ENCODE measurements at regions not wholly inside any gene's neighbourhood (a gene's known extent, or its start where the extent isn't known, plus 50 kb on each side); places are given as distances from the start of the nearest gene placed in this dataset.
"Not testable (repeated sequence)": the region's sequence is repeated elsewhere in the genome, so short reads cannot be mapped to it uniquely, and the experiment has no call there.

DNA sequence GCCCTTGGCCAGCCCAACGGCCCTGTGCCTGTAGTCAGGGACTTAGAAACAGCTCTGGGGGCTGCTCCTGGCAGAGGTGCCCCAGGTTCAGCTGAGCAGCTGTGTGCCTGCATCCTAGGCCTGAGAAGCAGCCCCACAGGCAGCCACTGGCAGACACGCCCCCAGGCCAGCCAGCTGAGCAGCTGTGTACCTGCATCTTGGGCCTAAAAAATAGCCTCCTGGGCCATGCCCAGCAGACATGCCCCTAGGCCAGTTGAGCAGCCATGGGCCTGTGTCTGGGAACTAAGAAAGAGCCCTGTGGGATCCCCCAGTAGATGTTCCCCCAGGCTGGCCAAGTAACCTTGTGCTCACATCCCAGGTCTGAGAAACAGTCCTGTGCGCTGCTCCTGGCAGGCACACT is 64.0 kb downstream of the TBR1 start:
- no peak for DNase-seq (ENCODE audit: low read depth)

DNA sequence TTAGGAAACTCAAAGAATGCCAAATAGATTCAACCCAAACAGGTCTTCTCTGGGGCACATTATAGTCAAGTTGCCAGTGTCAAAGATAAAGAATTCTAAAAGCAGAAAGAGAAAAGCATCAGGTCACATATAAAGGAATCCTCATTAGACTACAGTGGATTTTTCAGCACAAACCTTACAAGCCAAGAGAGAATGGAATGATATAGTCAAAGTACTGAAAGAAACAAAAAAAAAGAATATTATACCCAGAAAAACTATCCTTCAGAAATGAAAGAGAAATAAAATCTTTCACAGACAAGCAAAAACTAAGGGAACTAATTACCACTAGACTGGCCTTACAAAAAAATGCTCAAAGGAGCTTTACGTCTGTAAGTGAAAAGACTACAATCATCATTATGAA is 65.5 kb downstream of the TBR1 start:
- DNase-seq (ENCODE audit: low read depth): no peak

DNA sequence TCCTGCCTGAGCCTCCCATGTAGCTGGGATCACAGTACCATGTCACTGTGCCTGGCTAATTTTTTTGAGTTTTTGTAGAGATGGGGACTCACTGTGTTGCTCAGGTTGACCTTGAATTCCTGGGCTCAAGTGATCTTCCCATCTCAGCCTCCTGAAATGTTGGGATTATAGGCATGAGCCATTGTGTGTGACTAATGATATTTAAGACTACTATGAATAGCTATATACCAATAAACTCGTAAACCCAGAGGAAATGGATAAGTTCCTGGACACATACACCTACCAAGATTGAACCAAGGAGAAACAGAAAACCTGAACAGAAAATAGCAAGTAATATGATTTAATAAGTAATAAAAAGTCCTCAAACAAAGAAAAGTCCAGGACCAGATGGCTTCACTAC is 68.0 kb downstream of the TBR1 start:
- no peak for DNase-seq (ENCODE audit: low read depth)

DNA sequence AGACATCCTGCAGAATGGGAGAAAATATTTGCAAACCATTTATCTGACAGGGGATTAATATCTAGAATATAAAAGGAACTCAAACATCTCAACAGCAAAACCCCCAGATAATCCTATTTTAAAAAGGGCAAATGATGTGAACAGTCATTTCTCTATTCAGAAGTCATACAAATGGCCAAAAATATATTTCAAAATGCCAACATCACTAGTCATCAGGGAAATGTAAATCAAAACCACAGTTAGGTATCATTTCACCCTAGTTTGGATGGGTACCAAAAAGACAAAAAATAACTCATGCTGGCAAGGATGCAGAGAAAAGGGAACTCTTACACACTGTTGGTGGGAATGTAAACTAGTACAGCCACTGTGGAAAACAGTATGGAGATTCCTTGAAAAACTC is 70.0 kb downstream of the TBR1 start:
- DNase-seq (ENCODE audit: low read depth): peak; percentile 41

DNA sequence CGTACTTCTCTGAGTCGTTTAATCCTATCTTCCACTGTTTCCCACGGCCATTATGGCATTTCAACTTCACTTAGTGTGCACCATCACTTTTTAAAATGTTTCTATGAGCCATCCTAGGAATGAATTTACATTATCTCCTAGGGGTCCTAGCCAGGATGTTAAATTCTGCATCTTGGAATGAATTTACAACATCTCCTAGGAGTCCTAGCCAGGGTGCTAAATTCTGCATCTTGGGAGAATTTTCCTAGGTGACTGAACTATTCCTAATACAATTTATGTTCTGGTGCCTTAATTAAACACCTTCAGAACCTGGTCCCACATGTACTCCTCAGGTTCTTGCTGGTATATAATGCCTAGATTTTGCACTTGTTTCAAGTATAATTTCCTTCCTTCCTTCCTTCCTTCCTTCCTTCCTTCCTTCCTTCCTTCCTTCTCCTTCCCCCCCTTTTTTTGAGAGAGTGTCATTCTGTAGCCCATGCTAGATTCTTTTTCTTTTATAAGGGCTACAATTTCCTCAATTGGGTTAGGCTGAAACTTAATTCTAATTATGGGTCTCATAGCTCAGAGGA is 72.1 kb downstream of the TBR1 start:
- no peak for DNase-seq (ENCODE audit: low read depth)

DNA sequence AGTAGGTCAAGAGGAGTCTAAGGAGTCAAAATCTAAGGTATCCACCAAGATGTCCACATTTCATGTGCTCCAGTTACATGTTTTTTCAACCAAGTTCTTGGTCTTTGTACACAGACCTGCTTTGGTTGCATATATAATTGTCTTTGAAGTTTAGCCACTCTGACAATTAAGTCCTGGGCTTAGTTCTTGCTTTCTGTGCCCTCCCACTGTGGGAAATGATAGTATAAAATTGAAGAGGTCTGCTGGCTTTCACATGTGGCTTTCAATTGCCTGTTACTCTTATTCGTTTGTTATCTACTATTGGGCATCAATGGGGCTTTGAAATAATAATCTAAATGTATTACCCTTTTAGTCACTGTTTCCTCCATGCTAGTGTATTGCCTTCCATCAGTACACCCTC is 72.8 kb downstream of the TBR1 start:
- no peak for DNase-seq (ENCODE audit: low read depth)

DNA sequence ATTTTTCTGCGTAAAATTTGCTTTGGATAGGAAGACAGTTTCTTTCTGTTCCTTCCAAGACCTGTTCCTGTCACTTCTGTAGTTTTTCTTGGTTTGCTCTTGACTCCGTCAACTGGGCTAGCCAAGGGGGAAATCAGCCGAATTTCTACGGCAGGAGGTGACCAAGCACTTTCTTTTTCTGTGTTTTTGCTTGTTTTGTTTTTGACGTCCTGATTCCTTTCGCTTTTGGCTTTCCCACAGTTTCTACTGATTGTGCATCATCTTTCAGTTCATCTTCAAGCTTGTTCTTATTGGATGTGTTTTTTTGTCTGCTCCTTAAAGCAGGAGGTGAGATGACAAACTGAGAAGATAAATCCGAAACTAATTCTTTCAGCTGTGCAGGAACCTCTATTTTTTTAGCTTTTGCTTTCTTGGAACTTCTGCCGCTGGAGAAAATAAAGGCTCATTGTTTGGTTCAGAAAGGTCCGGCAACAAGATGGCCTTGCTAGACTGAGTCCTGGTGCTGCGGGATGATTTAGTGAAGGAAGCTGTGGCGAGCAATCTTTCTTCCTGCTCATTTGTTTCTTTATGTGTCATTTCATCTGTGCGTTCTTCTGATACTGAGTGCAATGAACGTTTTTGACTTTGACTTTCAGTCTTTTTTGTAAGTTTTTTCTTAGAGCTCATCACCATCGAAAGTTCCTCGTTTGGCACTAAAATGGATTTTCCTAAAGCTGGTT is 85.0 kb downstream of the TBR1 start:
- peak; percentile 3 for DNase-seq (ENCODE audit: low read depth)

DNA sequence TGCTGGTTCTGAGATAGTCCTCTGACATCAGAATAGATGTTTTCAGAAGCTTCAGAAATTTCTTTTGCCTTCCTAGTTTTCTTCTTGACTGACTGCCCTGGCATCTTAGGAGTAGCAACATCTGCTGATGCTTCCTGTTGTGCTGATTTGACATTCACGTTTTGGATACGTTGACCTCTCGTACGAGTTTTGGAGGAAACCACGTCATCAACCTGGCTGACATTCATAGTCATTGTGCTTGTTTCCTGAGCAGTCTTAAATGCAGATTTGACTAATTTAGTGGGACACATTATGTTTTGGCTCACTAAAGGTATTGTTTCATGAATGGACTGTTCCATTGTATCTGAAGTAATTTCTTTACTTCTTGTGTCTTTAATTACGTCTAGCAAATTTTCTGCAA is 86.2 kb downstream of the TBR1 start:
- DNase-seq (ENCODE audit: low read depth): not testable (repeated sequence)

DNA sequence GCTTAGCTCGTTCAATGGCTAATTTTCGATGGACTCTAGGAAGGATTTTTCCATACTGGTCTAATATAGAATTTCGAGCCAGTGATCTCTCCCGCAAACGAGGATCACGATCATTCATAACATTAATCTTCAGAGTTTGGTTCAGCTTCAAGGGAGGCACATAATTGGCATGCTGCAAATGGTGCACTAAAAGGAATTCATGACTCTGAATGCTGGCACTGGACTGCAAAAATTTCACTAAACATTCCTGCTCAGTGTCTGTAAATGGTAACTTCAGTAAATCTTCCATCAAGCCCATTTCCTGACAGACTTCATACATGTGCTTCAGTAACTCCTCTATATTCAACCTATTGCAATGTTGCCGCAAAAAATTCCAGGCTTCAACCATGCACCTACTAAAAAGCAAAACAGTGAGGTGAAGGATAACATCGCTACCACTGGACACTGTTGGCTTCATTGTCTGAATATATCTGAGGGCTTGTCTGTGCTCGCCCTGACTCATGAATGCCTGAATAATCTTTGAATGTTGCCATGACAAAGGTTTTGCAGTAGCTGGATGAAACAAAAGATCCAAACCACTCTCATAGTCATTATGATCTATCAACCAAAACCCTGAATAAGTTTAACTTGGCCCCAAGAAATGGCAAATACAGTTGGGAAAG is 88.7 kb downstream of the TBR1 start:
- not testable (repeated sequence) for DNase-seq (ENCODE audit: low read depth)

DNA sequence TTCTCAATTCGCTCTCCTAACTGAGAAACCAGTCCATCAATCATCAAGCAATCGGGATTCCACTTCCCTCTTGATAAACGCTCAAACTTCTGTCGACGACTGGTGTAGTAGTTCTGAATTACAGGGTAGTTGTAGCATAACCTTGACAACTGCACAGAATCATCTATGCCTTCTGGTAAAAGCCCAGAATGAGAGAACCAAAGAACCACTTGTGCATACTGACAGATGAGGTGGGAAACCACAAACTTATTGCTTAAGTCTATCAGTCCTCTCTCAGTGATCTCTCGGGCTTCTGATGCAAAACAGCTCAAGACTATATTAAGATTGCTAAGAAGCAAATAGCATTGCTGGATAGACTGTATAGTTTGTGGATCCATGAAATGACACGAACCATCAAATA is 89.4 kb downstream of the TBR1 start:
- DNase-seq (ENCODE audit: low read depth): not testable (repeated sequence)

DNA sequence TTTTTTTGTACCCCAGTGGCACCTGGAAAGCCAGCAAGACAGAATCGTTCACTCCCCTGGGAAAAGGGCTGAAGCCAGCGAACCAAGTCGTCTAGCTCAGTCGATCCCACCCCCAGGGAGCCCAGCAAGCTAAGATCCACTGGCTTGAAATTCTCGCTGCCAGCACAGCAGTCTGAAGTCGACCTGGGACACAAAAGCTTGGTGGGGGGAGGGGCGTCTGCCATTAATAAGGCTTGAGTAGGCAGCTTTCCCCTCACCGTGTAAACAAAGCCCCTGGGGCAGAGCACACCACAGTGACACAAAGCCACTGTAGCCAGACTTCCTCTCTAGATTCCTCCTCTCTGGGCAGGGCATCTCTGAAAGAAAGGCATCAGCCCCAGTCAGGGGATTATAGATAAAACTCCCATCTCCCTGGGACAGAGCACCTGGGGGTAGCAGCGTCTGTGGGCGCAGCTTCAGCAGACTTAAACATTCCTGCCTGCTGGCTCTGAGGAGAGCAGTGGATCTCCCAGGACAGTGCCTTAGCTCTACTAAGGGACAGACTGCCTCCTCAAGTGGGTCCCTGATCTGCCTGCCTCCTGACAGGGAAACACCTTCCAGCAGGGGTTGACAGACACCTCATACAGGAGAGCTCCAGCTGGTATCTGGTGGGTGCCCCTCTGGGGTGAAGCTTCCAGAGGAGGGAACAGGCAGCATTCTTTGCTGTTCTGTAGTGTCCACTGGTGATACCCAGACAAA is 97.4 kb downstream of the TBR1 start:
- not testable (repeated sequence) for DNase-seq (ENCODE audit: low read depth)

DNA sequence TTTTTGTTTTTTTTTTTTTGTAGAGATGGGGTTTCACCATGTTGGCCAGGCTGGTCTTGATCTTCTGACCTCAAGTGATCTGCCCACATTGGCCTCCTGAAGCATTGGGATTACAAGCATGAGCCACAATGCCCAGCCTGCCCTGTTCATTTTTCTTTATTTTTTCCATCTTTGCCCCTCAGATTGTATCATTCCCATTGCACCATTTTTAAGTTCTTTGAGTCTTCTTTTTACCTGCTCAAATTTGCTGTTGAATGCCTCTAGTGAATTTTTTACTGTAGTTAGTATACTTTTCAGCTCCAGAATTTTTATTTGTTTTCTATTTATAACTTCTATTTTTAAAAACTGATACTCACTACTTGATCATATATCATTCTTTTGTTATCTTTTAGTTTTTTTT is 101.4 kb upstream of the SLC4A10 start:
- no peak for DNase-seq (ENCODE audit: low read depth)

DNA sequence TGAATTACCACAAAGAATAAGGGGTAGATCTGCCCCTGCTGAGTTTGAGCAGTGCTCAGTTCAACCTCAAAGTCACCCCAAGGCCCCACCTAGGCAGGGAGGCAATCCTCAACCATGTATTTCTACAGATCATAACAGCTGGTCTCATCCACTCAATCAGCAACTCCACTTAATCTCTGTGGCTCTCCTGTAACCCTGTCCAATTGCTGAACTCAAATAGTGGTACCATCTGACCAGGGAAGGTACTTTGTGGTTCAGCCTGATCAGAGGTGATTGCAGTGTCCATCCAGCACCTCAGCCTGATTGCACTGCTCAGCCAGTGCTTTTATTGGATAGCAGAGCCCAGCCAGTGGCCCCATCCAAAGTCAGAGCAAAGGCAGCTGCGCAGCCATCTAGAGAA is 91.0 kb upstream of the SLC4A10 start:
- no peak for DNase-seq (ENCODE audit: low read depth)

DNA sequence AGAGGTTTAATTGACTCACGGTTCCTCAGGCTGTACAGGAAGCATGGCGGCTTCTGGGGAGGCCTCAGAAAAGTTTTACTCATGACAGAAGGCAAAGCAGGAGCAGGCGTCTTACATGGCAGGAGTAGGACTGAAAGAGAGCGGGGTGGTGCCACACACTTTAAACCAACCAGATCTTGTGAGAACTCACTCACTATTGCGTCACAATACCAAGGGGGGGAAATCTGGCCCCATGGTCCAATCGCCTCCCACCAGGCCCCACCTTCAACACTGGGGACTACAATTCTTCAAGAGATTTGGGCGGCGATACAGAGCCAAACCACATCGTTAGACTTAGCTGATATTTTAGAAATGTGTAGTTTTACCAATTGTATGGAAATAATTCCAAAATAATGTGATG is 77.6 kb upstream of the SLC4A10 start:
- no peak for DNase-seq (ENCODE audit: low read depth)

DNA sequence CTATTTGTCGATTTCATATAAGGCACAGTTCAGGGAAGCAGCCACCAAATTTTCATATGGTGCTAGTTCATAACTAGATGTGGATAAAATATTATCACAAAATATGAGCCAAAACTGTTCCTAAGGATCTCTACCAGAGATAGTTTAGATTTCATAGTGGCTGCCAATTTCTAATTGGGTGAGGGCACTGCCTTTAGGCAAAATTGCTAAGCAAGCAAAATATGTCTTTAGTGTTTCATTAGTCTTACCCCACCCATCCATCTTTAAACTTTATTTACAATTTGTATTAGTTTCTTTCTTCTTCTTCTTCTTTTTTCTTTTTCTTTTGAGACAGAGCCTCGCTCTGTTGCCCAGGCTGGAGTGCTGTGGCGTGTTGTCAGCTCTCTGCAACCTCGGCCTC is 77.1 kb upstream of the SLC4A10 start:
- no peak for DNase-seq (ENCODE audit: low read depth)

DNA sequence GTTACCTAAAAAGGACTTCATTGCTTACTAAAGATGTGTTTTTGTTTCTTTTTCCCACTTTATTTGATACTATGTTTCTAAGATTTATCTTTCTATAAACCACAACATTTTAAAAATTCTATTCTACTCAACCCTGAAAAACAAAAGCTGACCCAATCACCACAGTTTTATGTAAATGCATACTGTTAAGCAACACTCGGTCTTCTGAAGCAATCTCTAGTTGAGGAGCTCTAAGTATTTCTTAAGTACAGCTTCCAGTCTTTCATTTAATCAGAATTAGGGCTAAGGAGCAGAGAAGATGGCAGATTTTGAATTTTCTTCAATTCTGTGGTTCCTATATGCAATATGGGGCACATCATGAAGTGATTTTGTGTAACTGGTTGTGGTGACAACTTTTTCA is 72.2 kb upstream of the SLC4A10 start:
- DNase-seq (ENCODE audit: low read depth): no peak

DNA sequence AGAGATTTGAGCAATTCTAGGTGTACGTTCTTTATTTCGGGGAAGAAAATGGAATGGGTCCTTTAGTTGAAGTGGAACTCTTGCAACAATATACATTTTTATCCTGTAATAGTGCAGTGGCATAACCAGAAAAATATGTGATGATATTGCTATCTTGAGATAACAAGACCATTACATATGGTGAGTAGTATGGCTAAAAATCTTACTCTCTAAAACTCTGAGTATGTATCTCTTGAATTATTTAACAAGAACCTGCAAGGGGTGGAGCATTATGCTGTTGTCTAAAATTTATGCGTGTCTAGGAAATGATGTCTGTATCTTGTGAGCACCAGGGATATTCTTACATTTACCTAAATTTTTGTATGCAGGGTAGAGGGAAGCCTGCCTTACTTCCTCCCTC is 68.4 kb upstream of the SLC4A10 start:
- no peak for DNase-seq (ENCODE audit: low read depth)

DNA sequence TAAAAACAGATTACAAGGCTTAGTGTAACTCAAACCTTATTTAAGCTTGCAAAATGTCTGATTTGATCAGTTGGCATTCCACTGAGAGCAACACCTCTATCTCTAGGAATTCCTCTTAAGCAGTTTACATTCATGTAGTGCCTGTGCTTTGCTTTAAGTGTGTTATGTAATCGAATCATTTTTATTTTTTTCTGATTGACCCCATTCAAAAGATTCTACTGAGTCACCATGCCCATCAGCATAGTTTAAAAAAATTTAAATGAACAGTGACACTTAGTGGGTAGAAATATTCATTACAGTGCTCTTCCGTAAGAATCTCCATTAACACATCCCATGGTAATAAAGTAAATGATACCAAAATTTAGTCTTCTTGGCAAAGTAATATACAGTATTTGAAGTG is 67.8 kb upstream of the SLC4A10 start:
- DNase-seq (ENCODE audit: low read depth): peak; percentile 9

DNA sequence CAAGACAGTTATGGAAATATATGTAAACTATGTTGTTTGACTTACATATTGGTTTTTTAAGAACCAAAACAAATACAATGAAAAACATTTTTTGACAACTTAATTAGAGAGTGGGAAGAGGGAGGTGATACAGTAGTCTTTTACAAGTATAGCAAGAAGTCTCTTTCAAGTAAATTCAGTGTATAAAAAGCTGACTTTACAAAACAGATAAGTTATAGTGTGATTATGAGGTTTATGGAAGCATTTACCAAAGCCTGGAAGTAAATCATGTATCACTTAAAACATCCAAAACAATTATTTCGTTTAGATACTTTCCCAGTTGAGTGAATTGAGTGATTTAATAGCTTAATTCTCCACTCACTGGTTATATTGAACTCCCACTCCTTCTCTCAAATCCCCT is 66.7 kb upstream of the SLC4A10 start:
- DNase-seq (ENCODE audit: low read depth): no peak

DNA sequence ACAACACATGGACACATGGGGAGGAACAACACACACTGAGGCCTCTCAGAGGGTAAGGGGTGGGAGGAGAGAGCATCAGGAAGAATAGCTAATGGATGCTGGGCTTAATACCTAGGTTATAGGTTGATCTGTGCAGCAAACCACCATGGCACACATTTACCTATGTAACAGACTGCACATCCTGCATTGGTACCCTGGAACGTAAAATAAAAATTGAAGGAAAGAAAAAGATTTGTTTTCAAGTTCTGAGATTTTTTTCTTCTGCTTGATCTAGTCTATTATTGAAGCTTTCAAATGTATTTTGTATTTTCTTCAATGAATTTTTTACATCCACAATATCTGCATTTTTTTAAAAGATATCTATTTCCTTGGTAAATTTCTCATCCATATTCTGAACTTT is 59.3 kb upstream of the SLC4A10 start:
- no peak for DNase-seq (ENCODE audit: low read depth)

DNA sequence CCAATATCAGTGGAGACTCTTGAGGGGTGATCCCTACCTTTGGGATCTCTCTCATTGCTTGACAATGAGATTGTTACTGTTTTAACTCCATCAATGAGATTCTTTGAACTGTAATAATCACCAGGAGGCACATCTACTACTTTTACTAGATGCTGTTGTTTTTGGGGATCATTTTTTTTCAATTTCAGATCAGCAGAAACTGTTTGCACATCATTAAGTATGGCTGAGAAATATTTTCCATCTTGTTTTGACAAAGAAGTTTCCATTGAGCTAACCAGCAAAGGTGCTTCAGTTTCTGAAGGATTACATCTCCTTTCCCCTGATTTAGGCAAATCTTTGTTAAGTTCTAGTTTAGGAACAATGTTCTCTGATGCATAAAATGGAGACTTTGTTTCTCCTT is 54.8 kb upstream of the SLC4A10 start:
- no peak for DNase-seq (ENCODE audit: low read depth)

DNA sequence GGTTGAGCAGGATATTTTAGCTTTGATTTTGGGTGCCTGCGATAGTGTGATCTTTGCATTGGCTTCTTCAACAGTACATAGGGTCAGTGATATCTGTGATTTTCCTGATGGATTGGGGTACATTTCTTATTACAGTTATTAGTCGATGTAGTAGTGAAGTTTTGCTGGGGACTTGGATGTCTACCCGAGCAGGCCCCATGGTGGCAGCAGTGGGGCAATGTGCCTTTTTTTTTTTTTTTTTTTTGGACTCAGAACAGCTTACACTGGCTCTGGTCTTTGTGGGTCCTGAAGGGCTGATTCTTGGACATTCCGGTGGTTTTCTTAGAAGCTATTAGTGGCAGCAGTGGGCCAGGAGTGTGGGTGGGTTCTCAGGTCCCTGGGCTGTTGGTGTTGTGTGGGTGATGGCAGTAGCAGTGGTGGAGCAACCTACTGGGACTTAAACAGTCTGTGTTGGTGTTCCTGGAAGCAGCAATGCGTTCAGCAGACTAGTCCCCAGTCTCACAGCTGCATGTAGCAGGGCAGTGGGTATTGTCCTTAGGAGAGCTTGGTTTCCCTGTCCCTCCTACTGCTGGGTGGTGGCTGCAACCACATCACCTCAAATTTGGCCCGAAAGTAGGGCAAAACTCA is 53.7 kb upstream of the SLC4A10 start:
- DNase-seq (ENCODE audit: low read depth): peak; percentile 24

Data from LHCN-M2 (cell line).